Activated CD8-positive, alpha-beta memory T cell treated with anti-CD3 and anti-CD28 coated beads for 4 hours (primary cell): ENCODE measurements at regions not wholly inside any gene's neighbourhood (a gene's known extent, or its start where the extent isn't known, plus 50 kb on each side); places are given as distances from the start of the nearest gene placed in this dataset.

Source experiments
- DNase-seq, 2 donors: peaks; one replicate each; pipeline ENCODE4 v3.0.0-alpha.2; 2020; ENCODE audit warnings: low read depth in 2 of 2

GRCh38 chr2:219692521-219692920 lies 65.1 kb downstream of the SLC4A3 start:
- DNase-seq = no peak

- DNase-seq = no peak
These were observed 67.8 kb downstream of the SLC4A3 start for GRCh38 chr2:219695145-219695709.

GRCh38 chr2:219697811-219698747 lies 70.6 kb downstream of the SLC4A3 start:
- no peak for DNase-seq

GRCh38 chr2:219698748-219699439 lies 71.5 kb downstream of the SLC4A3 start:
- no peak for DNase-seq

GRCh38 chr2:219699440-219699821 lies 72.0 kb downstream of the SLC4A3 start:
- no peak for DNase-seq

GRCh38 chr2:219701847-219702634 lies 74.6 kb downstream of the SLC4A3 start:
- DNase-seq = no peak

GRCh38 chr2:219702796-219703545 lies 75.5 kb downstream of the SLC4A3 start:
- DNase-seq = no peak

GRCh38 chr2:219704878-219705277 lies 77.4 kb downstream of the SLC4A3 start:
- DNase-seq = no peak

GRCh38 chr2:219706823-219707281 lies 79.4 kb downstream of the SLC4A3 start:
- no peak for DNase-seq

GRCh38 chr2:219707496-219708285 lies 80.3 kb downstream of the SLC4A3 start:
- DNase-seq = no peak

- DNase-seq = no peak
These were observed 81.9 kb downstream of the SLC4A3 start for GRCh38 chr2:219709331-219709761.

- DNase-seq = no peak
These were observed 85.7 kb downstream of the SLC4A3 start for GRCh38 chr2:219713110-219713509.

- DNase-seq = no peak
These were observed 87.4 kb downstream of the SLC4A3 start for GRCh38 chr2:219714681-219715400.

- no peak for DNase-seq
These were observed 90.6 kb downstream of the SLC4A3 start for GRCh38 chr2:219718066-219718465.

GRCh38 chr2:219719521-219719920 lies 92.1 kb downstream of the SLC4A3 start:
- DNase-seq = no peak

GRCh38 chr2:219720956-219721355 lies 93.5 kb downstream of the SLC4A3 start:
- DNase-seq = no peak

GRCh38 chr2:219722276-219722879 lies 94.9 kb downstream of the SLC4A3 start:
- DNase-seq = no peak

- no peak for DNase-seq
These were observed 95.9 kb downstream of the SLC4A3 start for GRCh38 chr2:219723311-219723710.

- no peak for DNase-seq
These were observed 97.2 kb downstream of the SLC4A3 start for GRCh38 chr2:219724628-219725027.
